NOMO-1 treated with DMSO at 0.1 percent for 48 hours (cell line): ENCODE measurements at regions not wholly inside any gene's neighbourhood (a gene's known extent, or its start where the extent isn't known, plus 50 kb on each side); places are given as distances from the start of the nearest gene placed in this dataset.

Experiments
- DNase-seq: peaks from one replicate; lab custom pipeline; 2025; ENCODE audit not compliant: unreplicated experiment; lab: John Stamatoyannopoulos, UW

DNA sequence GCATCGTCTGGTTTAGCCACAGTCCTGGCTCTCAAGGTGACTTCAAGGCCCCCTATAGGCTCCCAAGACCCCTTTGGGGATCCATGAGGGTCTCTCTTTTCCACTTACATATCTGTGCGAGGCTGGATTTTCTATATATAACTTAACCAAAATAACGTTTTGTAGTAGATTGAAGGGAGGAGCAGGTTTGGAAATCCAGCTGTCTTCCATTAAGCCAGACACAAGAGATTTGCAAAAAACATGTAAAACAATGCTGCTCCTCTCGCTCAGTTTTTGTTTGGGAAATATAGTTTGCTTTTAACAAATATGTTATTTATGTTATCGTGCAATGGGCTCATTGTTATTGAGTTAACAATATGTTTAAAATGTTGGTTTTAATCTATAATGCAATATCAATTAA lies 811.2 kb downstream of the TYW1 start:
- no peak for DNase-seq

DNA sequence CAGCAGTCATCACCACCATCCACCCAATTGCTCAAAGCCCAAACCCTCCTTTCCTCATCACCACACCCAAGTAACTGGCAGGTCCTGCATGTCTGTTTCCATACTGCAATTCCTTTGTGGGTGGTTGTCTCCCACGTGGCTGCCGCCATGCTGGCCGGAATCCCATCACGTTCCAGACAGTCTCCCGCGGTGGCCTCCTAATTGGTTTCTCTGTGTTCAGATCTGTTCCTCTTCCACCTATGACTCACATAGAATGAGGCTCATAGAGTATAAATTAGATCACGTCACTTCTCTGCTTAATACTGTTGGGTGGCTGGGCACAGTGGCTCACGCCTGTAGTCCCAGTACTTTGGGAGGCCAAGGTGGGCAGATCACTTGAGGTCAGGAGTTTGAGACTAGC lies 813.0 kb downstream of the TYW1 start:
- DNase-seq, result no peak

DNA sequence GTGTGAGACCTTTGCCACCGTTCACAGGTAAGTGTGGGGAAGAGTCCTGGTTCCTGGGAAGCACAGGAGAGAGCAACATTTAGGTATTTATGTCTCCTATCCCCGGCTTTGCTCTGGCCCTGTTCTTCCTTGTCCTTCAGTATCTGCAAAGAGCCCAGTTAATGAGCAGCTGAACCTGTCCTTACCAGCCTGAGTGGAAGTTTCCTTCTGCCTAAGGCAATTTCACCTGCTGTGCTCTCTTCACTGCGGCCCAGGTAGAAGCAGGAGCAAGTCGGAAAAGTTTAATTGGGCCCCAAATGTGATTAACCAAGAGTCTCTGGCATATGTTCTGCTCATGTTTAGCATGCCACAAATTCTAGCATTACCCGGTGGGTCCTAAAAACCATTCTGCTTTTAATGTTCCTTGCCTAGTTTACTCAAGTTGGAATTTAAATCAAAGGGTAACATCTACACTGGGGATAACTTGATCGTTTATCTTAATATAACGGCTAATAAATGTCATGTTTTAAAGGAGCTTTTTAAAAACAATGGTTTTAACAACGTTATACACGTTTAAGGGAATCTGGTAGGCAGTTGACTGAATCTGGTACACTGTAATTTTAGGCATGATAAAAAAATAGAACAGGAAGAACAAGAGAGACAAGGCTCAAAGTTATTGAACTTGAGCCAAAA lies 817.1 kb downstream of the TYW1 start:
- no peak for DNase-seq

DNA sequence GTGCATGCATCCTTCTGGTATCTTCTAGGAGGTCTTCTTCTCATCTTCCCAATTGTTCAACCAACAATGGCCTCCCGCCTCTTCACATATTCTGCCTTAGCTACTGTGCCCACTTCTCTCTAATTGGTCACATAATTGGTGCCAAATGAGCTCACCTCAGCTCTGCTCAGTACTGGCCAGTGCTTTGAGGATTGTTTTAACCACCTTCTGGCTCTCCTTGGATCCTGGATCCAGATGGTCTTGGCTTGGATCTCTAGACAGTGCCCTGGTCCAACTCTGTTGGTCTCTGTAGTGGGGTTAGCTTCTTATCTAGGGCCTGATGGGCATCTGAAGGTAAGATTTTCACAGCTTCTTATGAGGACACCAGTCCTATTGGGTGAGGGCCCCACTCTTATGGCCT lies 820.8 kb downstream of the TYW1 start:
- DNase-seq, result no peak

DNA sequence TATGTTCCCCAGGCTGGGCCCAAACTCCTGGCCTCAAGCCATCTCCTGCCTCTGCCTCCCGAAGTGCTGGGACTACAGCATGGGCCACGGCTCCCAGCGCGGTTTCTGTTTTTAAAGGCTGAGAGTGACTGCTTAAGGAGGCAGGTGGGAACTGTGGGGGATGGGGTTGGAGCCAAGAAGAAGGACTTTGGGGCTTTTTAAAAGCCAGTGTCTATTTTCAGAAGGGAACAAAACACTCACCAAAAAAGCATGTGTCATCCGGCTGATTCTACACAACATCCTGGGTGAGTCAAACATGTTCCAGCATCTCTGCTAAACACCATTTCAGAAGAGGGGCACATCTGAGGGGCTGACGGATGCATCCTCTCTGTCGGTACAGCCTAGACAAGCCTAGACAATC lies 824.5 kb downstream of the TYW1 start:
- no peak for DNase-seq

DNA sequence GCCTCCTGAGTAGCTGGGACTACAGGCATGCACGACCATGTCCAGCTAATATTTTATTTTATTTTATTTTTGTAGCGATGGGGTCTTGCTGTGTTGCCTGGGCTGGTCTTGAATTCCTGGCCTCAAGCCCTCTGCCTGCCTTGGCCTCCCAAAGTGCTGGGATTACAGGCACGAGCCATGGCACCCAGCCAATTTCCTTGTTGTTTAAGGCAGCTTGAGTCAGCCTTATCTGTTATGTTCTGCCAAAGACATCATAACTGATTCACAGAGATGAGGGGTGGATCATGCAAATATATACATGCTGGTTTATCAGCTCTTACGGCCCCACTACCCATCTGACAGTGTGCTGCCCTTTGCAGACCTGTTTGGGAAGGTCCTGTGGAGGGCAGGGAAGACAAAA lies 826.7 kb downstream of the TYW1 start:
- no peak for DNase-seq

DNA sequence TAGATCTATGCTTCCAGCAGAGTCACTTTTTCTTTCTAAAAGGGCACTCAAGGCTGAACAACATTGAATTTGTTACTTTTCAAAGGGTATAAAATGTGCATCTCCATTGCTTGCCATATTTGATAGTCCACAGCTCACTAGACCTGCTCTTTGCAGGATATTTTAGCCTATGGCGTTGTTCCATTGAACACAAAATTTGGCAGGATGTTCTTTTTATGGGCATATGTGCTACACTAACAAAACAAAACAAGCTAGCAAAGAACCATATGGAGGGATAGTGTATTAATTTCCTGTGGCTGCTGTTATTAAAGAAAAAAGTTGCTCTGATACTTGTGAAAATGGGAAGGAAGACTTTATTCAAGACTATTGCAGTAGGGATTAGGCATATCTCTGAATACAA lies 828.7 kb downstream of the TYW1 start:
- no peak for DNase-seq

DNA sequence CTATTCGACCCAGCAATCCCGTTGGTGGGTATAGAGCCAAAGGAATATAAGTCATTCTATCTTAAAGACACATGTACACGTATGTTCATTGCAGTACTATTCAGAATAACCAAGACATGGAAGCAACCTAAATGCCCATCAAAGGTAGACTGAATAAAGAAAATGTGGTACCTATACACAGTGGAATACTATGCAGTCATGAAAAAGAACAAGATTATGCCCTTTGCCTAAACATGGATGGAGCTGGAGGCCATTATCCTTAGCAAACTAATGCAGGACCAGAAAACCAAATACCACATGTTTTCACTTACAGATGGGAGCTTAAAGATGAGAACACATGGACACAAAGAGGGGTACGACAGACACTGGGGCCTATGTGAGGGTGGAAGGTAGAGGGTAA lies 845.3 kb downstream of the TYW1 start:
- no peak for DNase-seq

DNA sequence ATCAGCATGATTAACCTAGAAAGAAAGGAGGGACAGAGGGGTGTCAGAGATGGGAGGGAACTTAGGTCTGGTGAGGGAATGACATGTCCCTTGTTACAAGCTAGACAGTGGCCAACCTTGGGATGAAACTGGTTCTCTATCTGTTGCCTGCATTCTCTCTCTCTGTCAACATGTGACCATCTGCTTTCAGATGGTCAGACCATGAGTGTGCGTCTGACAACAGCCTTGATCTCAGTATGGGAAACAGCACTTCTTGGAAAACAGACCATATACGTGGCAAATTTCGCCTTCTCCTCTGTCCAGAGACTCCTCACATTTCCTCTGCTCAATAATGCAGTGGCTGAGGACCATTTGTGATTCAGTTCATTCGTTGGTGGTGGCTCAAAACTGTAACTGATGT lies 845.9 kb downstream of the TYW1 start:
- no peak for DNase-seq

DNA sequence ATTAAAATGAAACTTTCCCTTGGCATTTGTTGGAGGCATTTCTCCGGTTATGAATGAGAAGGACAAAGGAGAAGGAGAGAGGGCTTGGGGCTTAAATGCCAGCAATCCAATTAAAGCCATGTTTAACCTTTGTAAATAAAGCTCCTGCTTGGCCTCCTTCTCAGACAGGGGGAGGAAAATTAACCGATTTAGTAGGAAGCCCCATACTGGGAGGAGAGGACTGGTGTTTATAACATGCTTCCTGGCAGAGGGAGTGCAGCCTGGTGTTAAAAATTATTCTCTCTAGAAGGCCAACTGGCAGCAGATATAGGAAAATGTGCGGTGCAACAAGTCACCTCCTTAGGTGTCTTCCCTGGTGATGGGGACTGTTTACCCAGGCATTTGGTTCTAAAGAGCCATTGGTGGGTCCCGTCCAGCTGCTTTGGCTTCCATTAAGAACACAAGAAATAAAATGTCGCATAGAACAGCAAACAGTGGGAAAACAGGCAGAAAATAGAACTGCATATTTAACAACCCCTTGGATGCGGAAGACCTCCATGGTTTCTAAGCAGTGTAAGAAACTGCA lies 846.5 kb downstream of the TYW1 start:
- DNase-seq, result no peak

DNA sequence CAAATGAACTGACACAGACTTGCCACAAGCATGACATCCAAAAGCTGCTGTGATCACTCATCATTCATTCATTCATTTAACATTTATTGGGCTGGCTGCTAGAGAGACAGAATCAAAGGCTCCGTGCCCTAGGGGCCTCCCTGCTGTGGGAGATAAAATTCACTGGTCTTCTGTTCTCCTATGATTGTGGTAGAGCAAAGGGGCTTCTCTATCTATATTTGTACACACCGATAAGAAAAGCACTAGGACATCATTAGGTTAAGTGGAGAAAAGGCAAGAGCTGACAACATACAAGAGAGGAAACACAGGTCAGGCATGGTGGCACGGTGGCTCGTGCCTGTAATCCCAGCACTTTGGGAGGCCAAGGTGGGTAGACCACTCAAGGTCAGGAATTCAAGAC lies 847.0 kb downstream of the TYW1 start:
- no peak for DNase-seq

DNA sequence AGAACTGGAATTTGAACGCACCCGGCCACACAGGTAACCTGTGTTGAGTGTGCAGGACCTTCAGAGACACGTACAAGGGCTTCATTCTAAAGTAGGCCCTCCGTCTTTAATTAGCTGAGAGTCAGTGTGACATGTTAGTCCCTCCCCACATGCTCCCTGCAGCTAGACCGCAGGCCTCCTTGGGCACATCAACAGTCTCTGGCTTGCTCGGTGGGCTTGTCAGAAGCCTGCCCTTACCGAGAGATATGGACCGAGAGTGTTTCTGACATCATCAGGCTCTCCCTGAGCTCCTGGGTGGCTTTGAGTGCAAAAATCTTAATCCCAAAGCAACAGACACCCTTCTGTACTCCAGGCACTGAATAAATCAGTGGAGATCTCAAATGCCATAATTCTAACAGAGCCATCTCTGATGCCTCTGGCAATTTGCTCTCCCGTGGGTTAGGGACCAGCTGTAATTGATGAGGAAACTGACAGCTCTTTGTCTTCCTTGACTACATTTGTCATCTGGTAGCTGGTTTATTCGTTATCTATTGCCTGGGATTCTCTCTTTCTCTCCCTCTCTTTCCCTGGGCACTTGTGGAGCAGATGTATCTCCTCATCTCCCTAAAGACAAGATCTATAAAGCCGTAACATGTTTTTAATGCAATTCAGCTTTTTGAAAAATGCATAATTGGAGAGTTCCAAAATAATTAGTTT lies 850.6 kb downstream of the TYW1 start:
- DNase-seq, result no peak

DNA sequence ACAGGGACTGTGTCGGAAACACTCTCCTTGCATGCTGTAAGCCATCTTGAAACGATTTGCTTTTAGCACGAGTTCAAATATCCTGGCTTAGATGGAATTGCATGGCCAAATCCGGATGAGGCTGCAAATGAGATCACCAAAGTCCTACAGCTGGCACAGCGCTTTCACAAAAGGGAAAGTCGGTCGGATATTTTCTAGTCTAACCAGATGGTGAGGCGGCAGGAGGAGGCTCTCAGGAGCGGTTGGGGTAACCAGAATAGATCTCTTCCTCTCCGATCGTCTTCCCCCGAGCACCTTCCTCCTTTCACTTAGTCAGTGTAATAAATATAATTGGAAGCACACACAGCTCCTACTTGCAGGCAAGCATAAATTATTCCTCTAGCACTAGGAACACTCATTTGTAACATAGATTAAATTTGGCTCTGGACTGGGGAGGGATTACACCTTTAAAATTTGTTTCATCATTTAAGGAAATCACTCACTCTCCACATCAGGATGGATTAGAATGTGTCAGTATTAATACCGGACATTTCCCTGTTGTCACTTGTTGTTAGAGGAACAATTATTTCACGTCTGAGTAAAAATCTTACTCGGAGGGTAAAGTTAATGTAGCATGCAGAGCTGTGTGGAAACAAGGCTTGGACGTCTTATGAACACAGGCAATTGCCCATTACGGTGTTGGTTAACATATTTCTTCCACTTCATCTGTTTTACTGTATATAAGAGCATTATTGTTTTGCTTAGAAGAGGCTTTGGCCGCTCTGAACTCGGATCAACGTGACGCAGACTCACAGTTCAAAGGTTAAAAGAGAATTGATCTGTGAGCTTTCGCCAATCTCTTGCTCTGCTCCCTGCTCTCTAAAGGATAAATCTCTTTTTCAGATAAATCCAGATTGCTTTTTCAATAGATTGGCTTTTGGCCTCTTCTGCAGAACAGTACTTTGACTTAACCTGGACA lies 857.9 kb downstream of the TYW1 start:
- DNase-seq, result no peak

DNA sequence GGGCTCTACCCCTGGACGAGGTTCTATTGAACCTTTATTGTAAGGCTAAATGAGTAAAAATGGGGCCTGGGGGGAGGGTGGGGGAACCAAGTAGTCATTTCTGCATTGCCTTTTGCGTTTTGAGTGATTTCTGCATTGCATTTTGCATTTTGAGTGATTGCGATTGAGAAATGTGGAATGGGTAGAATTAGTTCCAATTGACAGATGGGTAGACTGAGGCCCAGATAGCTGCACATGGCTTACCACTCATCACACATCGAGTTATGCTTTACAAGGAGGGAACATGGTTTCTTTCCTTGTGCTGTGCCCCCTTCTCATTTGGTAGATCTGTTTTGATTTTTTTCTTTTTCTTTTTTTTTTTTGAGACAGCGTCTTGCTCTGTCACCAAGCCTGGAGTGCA lies 858.7 kb downstream of the TYW1 start:
- DNase-seq, result no peak

DNA sequence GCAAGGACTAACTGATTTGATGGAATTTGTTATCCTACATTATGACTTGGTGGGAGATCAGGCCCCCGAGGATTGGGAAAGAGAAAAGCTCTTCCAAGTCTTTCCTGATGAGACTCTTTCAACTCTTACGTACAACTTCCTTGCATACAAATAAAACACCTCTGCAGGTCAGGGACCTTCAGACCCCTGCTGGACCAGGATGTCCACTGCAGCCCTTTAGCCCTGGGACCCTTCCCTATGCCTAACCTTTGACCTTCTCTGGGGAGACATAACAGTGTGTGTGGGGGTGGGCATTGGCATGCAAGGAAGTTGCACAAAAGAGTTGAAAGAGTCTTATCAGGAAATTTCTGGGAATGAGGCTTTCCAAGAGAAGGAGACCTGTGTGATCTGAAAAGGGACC lies 859.4 kb downstream of the TYW1 start:
- no peak for DNase-seq

DNA sequence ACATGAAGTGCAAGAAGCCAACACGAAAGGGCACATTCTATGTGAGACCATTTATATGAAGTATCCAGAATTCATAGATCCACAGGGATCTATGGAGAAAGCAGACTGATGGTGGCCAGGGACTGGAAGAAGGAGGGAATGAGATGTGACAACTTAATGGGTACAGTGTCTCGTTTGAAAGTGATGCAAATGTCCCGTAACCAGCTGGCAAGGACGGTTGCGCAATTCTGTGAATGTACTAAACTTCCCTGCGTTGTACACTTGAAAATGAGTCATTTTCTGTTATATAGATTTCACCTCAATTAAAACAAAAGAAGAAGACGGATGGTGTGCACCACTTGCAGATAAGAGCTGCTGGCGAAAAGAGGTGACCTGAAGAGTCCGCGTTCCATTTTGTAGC lies 861.1 kb downstream of the TYW1 start:
- DNase-seq, result no peak

DNA sequence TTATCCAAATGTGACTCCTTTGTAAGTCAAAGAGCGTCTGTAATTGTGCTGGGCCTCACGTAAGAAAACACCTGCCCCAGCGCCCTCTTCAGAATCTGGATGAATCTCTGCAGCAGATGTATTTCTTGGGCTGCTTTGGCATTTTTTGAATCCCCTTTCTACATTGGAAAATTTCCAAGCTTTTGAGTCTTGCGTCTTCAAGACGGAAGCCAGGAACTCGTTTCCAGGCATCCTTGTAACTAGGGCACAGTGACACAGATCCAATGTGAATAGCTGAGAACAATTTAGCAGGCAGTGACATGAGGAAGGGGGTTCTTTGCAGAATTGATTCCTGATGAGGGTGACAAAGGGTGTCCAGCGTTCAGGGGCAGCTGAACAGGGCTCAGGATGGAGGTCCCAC lies 862.3 kb downstream of the TYW1 start:
- no peak for DNase-seq

DNA sequence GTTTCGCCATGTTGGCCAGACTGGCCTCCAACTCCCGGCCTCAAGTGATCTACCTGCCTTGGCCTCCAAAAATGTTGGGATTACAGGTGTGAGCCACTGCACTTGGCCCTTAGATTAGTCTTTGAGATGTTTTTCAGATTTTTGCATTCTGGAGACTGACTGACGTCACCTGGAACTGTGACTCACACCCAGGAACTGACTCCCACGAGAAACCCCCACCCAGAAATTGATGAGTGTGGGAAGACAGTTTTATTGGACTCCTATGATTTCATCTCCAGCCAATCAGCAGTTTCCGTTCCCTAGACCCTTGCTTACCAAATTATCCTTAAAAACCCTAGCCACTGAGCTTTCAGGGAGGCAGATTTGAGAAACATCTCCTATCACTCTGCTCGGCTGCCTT lies 867.3 kb downstream of the TYW1 start:
- DNase-seq, result no peak

DNA sequence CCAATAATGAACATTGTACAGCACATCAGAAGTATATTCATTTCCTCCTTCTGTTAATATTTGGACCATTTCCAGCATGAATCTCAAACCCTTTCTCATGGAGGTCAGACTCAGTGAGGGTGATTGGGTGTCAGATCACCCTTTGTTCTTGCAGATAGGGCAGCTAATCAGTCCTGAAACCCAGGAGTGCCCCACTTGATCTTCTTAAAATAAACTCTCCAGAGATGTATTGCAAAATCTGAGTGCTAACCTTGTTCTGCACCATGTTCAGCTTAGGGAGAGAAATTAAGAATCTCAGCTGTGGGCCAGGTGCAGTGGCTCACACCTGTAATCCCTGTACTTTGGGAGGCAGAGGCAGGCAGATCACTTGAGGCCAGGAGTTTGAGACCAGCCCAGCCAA lies 869.4 kb downstream of the TYW1 start:
- no peak for DNase-seq

DNA sequence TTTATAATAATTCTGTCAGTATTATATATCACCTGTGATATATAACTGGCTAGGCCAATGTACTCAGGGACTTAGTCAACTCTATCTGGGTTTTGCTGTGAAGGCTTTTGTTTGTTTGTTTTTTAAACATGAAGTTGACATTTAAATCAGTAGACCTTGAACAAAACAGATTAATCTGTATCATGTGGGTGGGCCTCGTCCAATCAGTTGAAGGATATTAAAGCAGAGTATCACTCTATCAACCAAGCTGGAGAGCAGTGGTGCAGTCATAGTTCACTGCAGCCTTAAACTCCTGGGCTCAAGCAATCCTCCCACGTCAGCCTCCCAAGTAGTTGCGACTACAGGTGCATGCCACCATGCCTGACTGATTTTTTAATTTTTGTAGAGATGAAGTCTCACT lies 870.2 kb downstream of the TYW1 start:
- no peak for DNase-seq

DNA sequence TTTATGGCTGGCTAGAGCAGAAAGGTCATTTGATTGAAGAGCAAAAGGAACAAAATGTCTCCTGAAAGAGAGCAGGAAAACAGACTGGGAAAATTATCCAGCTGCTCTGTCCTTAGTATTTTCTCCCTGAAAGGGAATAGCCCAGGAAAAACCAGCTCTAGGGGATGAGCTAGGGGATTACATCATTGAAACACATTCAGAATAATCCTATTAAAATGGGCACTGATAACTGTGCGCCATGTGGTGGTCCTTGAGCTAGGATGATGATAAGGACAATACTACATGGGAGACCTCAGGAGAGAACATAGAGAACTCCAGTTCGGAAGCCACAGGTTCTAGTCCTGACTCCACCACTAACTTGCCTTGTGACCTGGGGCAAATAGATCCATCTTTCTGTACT lies 873.8 kb downstream of the TYW1 start:
- no peak for DNase-seq

DNA sequence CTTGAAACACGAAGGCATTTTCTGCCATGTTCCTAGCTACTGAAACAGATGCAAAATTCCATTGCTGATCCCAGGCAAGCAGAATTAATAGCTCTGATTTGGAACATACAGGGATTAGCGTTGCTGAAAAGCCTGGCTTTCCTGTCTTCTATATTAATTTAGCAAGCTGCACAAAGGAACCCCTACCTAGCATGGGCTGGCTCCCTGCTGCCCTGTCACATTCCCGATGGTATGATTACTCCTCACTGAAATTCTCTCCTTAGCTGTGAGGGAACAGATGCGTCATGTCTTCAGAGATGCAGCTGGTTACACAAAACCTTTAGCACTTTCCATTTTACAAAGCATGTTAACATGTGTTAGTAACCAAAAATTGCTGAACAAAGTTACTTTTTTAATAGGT lies 878.9 kb downstream of the TYW1 start:
- no peak for DNase-seq
